Caki2 (cell line): ENCODE measurements at regions not wholly inside any gene's neighbourhood (a gene's known extent, or its start where the extent isn't known, plus 50 kb on each side); places are given as distances from the start of the nearest gene placed in this dataset.

Experiments
- DNase-seq: peaks from one replicate; pipeline ENCODE4 v3.0.0-alpha.2; 2015; ENCODE audit warnings: low read depth
- in situ Hi-C: cut with HindIII; loops from 2 replicates; pipeline ENCODE4 v1.10.0; 2016; ENCODE audit warnings: low sequenced_read_pairs, low pct_unique_long_range_greater_than_20kb, mixed read lengths

GRCh38 chr1:63023637-63024036, 239.7 kb downstream of the ATG4C start:
- in situ Hi-C loops, result no loop called here
- DNase-seq, result no peak

DNA sequence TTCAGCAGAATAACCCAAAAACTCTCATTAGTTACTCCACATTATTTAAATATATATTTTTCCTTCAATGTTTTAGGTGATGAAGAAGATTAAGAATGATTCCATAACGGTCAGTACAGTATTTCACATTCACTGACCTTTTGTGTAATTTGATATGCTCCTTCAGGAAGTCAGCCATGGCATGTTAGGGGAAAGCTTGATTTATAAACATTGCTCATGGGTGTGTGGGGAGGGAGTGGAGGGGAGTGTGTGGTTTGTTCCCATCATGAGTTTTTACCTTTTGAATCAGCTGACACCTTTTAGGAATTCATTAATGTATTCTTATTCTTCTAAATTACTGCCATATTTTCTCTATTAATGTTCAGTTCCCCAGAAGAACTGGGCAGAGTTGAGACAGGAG, 240.2 kb downstream of the ATG4C start:
- in situ Hi-C loops, result no loop called here
- no peak for DNase-seq

GRCh38 chr1:63027176-63027575, 243.2 kb downstream of the ATG4C start:
- no peak for DNase-seq
- in situ Hi-C loops, result no loop called here

- in situ Hi-C loops, result no loop called here
- no peak for DNase-seq
Measured at GRCh38 chr1:63032171-63032570, 248.2 kb downstream of the ATG4C start.

DNA sequence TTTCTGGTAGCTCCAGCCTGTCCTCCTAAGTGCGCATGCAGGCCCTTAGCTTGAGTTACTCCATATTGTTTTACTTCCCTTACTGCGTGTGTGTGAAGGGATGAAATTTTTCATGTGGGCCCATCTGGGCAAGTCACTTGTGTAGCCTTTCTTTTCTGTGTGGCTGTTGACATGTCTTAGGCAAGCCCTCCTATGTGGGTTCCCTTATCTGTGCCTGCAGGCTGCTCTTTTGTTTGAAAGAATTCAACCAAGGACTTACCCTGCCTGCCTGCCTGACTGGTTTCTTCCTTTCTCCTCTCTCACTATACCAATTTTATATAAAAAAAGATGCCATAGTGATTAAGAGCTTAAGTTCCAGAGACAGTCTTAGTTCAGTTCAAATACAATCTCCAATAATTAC, 249.3 kb downstream of the ATG4C start:
- in situ Hi-C loops, result no loop called here
- DNase-seq, result no peak

DNA sequence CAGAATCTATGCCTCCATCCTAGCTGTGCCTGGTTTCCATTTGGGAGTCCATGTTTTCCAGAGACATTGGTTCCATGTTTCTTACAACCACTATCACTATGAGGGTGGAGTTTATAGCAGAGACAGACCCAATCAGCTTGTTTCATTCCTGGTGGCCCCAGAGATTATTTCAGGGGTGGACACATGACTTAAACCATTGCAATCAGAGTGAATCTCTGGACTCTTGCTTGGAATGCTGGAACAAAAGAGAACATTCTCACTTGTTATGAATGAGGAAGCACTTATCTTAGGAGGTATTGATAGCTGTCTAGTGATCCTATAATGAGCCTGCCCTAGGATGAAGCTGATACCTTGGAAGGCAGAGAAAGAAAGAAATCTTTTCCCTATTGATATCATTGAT, 250.3 kb downstream of the ATG4C start:
- DNase-seq, result no peak

DNA sequence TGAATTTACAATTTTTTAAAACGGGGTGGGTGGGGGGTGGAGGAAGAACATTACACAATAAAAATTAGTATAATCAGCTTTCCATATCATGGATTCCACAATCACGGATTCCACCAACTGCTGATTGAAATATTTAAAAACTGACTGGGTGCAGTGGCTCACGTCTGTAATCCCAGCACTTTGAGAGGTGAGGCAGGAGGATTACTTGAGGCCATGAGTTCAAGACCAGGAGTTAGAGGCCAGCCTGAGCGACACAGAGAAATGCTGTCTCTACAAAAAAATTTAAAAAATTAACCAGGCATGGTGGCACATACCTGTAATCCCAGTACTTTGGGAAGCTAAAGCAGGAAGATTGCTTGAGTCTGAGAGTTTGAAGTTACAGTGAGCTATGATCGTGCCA, 254.7 kb downstream of the ATG4C start:
- DNase-seq, result no peak
- in situ Hi-C loops, result no loop called here

More for the DNA sequence above, 250.3 kb downstream of the ATG4C start:
- in situ Hi-C loops, result no loop called here

DNA sequence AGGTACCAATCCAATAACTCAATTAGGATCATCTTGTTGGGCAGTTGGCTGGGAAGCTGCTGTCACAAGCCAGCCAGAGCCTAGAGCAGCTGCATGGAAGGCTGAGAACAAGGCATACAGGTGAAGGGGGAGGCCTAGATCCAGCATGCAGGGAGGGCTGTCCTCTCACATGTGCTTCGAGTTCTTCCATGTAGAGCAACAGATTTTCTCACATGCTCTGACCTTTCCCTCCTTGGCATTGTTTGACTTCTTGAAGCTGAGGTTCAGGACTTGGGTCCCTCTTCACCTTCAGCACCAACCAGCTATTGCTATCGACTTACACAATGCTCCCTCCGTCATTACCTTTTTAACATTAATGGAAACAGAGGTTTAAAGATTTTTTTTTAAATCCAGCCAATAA, 257.7 kb downstream of the ATG4C start:
- DNase-seq, result no peak
- in situ Hi-C loops, result no loop called here

DNA sequence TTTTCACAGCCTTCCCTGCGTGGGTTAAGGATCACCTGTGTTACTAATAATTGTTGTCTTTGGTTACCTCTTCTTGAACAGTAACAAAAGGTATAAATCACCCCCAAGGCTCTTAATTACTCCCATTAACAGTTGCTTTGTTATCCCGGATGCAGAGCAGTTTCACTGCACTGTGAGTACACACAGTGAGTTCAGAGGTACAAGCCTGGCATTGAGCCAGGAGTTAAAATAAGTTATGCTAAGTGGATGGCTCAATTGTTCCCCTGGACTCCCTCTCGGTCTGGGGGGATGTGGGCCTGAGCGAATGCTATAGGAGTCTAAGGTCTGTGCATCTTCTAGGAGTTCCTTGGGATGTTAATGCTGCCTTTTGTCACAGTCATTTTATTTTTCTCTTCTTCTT, 258.3 kb downstream of the ATG4C start:
- DNase-seq, result no peak
- in situ Hi-C loops, result no loop called here

GRCh38 chr1:63046539-63046938, 262.6 kb downstream of the ATG4C start:
- DNase-seq, result no peak
- in situ Hi-C loops, result no loop called here

- no peak for DNase-seq
- in situ Hi-C loops, result no loop called here
Measured at GRCh38 chr1:63049135-63049534, 265.2 kb downstream of the ATG4C start.

DNA sequence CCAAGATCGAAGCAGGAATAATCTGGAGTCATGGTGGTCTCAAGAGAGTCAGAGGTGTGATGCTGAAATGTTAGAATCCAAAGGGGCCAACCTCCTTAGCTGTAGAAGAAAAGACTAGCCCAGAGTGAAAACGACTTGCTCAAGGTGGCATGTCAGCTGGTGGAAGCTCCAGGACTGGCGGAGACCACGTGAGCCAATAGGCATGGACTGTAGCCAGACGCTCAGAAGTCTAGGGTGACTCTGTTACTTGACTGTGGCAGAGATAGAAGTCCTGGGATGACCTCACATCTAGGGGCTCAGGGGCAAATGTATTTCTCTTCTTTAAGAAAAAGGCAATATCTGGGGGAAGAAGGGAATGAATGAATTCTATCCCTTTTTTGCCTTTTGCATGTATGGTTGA, 267.4 kb downstream of the ATG4C start:
- in situ Hi-C loops, result no loop called here
- DNase-seq, result no peak

DNA sequence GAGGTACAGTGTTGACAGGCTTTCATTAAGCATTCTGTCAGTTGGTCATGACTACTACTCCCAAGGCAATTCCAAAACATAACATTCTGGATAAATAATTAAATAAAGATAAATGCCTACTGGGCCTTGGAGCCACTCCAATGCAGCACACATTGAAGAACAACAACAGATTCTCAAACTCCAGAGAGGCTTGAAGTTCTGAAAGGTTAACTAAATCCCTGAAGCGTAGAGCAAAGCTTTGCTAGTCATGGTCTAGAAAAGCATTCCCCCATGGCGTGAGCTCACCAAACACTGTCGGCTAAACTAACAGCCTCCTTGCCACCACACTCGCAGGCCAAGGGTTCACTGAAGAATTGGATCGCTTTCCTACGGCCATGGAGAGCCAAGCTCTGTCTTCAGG, 268.0 kb downstream of the ATG4C start:
- peak; percentile 69 for DNase-seq
- in situ Hi-C loops, result no loop called here

- in situ Hi-C loops, result no loop called here
Measured at GRCh38 chr1:63054184-63054583, 268.2 kb upstream of the FOXD3 start.

DNA sequence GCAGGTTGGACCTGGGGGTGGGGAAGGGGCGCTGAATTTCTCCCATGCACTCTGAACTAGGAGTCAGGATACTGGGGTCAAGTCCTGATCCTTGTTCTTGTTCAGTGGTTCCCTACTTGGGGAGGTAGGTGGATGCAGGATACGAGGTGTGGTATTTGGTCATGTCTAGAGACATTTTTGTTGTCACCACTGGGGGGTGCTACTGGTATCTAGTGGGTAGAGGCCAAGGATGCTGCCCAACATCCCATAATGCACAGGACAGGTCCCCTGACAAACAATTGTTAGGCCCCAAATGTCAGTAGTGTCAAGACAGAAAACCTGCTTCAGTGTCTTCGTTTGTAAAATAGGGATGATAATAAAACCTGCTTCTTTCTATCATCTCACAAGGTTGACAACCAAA, 259.0 kb upstream of the FOXD3 start:
- no peak for DNase-seq
- in situ Hi-C loops, result no loop called here

More at GRCh38 chr1:63054184-63054583, 268.2 kb upstream of the FOXD3 start:
- no peak for DNase-seq

- in situ Hi-C loops, result no loop called here
- no peak for DNase-seq
Measured at GRCh38 chr1:63064135-63064534, 258.2 kb upstream of the FOXD3 start.

GRCh38 chr1:63068626-63069025, 253.7 kb upstream of the FOXD3 start:
- in situ Hi-C loops, result no loop called here
- no peak for DNase-seq

DNA sequence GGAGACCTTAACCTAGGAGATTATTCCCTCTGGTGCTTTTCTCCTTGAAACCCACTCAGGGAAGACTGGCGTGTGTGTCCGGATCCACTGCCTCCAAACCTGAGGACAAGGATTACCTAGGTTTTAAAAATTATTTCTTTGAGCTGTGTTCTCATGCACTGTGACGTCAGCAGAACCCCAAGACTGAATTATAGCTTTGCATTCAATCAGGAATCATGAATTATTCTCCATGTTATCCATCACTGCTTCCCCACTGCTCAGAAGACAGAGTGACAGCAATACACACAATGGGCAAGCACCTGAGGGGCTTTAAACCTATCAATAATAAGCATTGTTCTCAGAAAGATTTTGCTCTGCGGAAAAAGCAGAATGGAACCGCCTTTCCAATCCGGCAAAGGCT, 253.2 kb upstream of the FOXD3 start:
- in situ Hi-C loops, result no loop called here
- DNase-seq, result no peak

- DNase-seq, result no peak
Measured at GRCh38 chr1:63073309-63074306, 248.8 kb upstream of the FOXD3 start.

GRCh38 chr1:63074321-63074720, 248.0 kb upstream of the FOXD3 start:
- in situ Hi-C loops, result no loop called here
- no peak for DNase-seq

More at GRCh38 chr1:63073309-63074306, 248.8 kb upstream of the FOXD3 start:
- in situ Hi-C loops, result no loop called here
